ENCODE measurements at regions not wholly inside any gene's neighbourhood (a gene's known extent, or its start where the extent isn't known, plus 50 kb on each side); places are given as distances from the start of the nearest gene placed in this dataset.

GRCh38 chr21:36554411-36555157 is 74.7 kb upstream of the CLDN14 start:
- 74 to 77% methylated on average over 15 of the region's 15 CpGs for WGBS, 2 donors

GRCh38 chr21:36555199-36555800 is 75.4 kb upstream of the CLDN14 start:
- FAIRE-seq = no peak

More at GRCh38 chr21:36554411-36555157, 74.7 kb upstream of the CLDN14 start:
- Histone ChIP-seq H3K4me1 (no peaks in the 10 kb centered on the region), H3K27me3 (no peaks in the 10 kb centered on the region), H3K4me3 (no peak overlapping the region), H3K36me3 (no peaks in the 10 kb centered on the region), H3K27ac (no peak overlapping the region), H3K9me3 (no peaks in the 10 kb centered on the region)
- intact Hi-C loops (cut with DNase I) = no loop called here
- ATAC-seq = no peak
- no peak for TF ChIP-seq CTCF (IDR thresholded peaks at IDR 0.05)
- no peak for FAIRE-seq
- no peak for DNase-seq

GRCh38 chr21:36557316-36557715 is 77.4 kb upstream of the CLDN14 start:
- ATAC-seq = no peak
- Histone ChIP-seq H3K27me3 (no peaks in the 10 kb centered on the region), H3K9me3 (no peaks in the 10 kb centered on the region), H3K4me1 (no peaks in the 10 kb centered on the region), H3K27ac (no peak overlapping the region), H3K4me3 (no peak overlapping the region), H3K36me3 (no peaks in the 10 kb centered on the region)
- FAIRE-seq = no peak
- WGBS, 2 donors = 68 to 80% methylated on average over 3 of the region's 3 CpGs
- no peak for TF ChIP-seq CTCF (IDR thresholded peaks at IDR 0.05)
- intact Hi-C loops (cut with DNase I) = no loop called here
- no peak for DNase-seq

More at GRCh38 chr21:36555199-36555800, 75.4 kb upstream of the CLDN14 start:
- Histone ChIP-seq H3K36me3 (no peaks in the 10 kb centered on the region), H3K4me1 (no peaks in the 10 kb centered on the region), H3K4me3 (no peak overlapping the region), H3K9me3 (no peaks in the 10 kb centered on the region), H3K27me3 (no peaks in the 10 kb centered on the region), H3K27ac (no peak overlapping the region)
- 39 to 42% methylated on average over 16 of the region's 16 CpGs for WGBS, 2 donors
- TF ChIP-seq CTCF (IDR thresholded peaks at IDR 0.05) = no peak
- no peak for ATAC-seq
- intact Hi-C loops (cut with DNase I) = no loop called here
- DNase-seq = no peak

GRCh38 chr21:36560933-36561575 is 81.1 kb upstream of the CLDN14 start:
- no peak for ATAC-seq
- WGBS, 2 donors = 75 to 80% methylated on average over 7 of the region's 7 CpGs
- FAIRE-seq = no peak
- Histone ChIP-seq H3K9me3 (no peaks in the 10 kb centered on the region), H3K27ac (no peak overlapping the region), H3K4me1 (no peaks in the 10 kb centered on the region), H3K27me3 (no peaks in the 10 kb centered on the region), H3K4me3 (no peak overlapping the region), H3K36me3 (no peaks in the 10 kb centered on the region)
- DNase-seq = no peak
- TF ChIP-seq CTCF (IDR thresholded peaks at IDR 0.05) = no peak
- intact Hi-C loops (cut with DNase I) = no loop called here
